IPS-NIHi11 (cell line): ENCODE measurements at regions not wholly inside any gene's neighbourhood (a gene's known extent, or its start where the extent isn't known, plus 50 kb on each side); places are given as distances from the start of the nearest gene placed in this dataset.

Experiments
- DNase-seq: peaks from one replicate; pipeline ENCODE4 v3.0.0; 2012; ENCODE audit warnings: mixed read lengths, low spot score

DNA sequence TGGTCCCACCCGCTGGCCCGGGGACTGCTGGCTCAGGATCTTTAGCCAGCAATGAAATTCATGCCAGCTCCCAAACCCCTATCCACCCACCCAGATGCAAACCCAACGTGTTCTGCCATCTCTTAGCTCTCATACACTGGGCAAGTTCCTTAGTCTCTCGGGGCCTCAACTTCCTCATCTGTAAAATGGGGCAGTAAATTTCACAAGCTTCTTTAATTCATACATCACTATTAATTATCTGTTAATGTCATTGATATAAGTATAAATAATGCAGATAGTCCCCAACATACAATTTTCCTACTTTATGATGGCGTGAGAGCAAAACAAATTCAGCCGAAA, 398.7 kb downstream of the SOX9 start:
- DNase-seq: no peak

GRCh38 chr17:72520665-72521303, 400.0 kb downstream of the SOX9 start:
- DNase-seq: no peak

- DNase-seq: no peak
These were observed 402.7 kb downstream of the SOX9 start for GRCh38 chr17:72523491-72523890.

GRCh38 chr17:72525225-72526015, 404.6 kb downstream of the SOX9 start:
- no peak for DNase-seq

- DNase-seq: no peak
These were observed 405.9 kb downstream of the SOX9 start for GRCh38 chr17:72526769-72527168.

DNA sequence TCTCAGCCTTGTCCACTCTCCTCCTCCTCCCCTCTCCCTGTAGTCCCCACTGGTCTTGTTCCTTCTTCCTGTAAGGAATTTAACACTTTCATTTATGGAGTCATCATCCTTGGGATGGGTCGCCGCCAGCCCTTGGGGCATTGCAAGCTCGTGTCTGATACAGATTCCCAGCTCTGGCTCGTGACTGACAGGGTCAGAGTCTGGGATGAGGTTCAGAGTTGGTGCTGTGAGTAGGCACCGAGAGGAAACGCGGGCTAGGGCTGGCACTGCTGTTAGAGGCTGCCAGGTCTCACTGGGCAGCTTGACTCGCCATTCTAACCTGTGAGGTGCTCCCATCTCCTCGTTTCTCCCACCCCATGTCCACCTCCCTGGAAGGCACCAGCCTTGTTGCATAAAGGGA, 407.0 kb downstream of the SOX9 start:
- DNase-seq: no peak

- no peak for DNase-seq
These were observed 407.9 kb downstream of the SOX9 start for GRCh38 chr17:72528683-72529082.

DNA sequence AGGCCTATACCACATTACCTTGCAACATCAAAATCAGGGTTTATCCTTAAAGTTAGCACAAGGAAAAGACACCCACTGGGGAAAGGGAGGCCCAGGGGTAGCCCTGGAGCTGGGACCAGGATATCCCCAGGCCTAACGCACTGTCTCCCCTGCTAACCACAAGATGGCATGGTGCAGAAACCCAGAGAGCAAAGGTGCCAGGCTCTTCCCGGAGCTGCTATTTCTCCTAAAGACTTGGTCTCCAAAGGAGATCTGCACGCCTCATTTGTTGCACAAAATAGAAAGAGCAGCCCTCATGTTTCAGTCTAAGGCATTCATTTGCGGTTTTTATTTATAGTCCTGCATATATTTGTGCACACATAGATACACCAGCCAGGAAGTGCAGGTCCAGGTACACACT, 408.6 kb downstream of the SOX9 start:
- DNase-seq: peak; percentile 33

DNA sequence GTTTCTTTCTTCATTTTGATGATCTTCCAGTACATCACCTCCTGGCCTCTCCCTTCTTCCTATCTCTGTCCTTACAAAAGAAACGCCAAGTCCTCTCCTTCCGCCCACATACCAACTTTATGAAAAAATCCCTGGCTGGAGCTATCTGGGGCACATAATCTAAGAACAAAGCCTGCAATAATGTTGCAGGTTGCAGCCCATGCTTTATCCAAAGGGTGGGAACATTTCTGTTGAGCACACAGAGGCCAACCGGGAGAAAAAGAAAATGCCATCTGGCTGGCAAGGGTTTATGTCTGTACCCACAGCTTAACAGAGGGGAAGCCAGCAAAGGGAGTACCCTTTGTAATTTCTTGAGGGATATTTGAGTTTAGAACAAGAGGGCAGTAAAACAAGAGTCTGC, 409.6 kb downstream of the SOX9 start:
- no peak for DNase-seq

DNA sequence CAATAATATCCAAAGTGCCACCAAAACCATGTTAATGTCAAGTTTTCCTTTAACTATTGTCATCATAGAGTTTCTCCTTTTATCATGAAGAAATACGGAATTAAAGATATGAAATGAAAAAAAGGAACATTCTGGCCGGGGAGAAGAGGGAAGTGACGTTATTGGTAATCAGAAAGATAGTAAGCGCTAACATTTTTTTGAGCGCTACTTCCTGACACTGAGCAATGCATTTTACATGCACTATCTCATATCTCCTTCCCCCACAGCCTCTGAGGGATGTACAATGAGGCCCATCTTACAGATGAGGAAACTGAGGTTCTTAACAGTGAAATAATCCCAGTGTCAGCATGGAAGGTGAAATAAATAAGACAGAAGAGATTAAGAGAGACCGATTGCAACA, 410.9 kb downstream of the SOX9 start:
- DNase-seq: no peak

GRCh38 chr17:72534265-72534664, 413.4 kb downstream of the SOX9 start:
- no peak for DNase-seq

GRCh38 chr17:72534776-72535175, 414.0 kb downstream of the SOX9 start:
- no peak for DNase-seq

DNA sequence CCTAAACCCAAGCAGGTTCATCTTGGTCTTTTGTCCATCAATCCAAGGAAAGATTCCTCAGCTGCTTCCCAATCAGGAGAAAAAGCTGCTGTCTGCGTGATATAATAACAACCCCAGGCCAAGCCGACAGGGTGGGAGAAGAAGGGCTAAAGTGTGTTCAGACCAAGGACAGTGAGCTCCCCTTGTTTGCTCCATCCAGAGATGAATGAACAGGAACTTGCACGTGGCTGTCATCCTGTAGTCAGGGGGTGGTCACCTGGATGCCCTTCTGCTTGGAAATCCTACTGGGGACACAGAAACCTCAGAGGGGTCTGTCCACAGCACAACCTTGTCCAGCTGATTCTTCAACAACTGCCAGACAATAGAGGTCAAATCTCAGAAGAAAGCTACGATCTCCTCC, 414.5 kb downstream of the SOX9 start:
- DNase-seq: no peak

DNA sequence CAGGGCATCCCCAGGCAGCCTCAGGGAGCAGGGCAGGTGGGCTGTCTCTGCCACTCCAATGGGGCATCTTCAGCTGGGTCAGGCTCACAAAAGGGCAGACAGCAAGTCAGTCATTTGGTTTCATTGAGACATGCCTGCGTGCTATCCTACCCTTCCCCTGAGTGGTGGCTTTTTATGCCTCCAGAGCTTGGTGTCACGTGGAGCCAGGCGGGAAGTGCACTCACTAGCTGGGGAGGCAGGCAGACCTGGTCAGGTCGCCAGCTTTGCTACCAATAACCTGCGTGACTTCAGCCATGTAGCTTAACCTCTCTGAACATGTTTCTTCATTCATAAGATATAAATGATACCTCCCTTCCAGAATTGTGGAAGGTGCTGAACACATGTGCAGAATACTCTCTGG, 415.0 kb downstream of the SOX9 start:
- no peak for DNase-seq

GRCh38 chr17:72536788-72537187, 416.0 kb downstream of the SOX9 start:
- DNase-seq: no peak

DNA sequence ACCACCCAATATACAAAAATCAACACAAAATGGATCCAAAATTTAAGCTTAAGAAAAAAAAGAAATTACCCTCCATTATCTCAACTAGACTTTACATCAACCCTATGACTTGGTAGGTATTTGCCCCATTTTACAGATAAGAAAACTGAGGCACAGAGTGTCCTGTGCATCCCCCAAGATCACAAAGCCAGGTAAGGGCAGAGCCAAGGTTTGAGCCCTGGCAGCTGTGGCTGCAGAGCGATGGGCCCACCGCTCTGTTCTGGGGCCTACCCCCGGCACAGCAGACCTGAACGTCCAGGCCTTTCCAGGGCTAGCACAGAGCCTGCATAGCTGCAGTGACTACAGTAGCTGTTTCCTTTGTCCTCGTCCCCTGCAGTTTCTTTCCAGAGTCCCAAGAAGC, 417.6 kb downstream of the SOX9 start:
- no peak for DNase-seq

- no peak for DNase-seq
These were observed 418.1 kb downstream of the SOX9 start for GRCh38 chr17:72538901-72539352.

DNA sequence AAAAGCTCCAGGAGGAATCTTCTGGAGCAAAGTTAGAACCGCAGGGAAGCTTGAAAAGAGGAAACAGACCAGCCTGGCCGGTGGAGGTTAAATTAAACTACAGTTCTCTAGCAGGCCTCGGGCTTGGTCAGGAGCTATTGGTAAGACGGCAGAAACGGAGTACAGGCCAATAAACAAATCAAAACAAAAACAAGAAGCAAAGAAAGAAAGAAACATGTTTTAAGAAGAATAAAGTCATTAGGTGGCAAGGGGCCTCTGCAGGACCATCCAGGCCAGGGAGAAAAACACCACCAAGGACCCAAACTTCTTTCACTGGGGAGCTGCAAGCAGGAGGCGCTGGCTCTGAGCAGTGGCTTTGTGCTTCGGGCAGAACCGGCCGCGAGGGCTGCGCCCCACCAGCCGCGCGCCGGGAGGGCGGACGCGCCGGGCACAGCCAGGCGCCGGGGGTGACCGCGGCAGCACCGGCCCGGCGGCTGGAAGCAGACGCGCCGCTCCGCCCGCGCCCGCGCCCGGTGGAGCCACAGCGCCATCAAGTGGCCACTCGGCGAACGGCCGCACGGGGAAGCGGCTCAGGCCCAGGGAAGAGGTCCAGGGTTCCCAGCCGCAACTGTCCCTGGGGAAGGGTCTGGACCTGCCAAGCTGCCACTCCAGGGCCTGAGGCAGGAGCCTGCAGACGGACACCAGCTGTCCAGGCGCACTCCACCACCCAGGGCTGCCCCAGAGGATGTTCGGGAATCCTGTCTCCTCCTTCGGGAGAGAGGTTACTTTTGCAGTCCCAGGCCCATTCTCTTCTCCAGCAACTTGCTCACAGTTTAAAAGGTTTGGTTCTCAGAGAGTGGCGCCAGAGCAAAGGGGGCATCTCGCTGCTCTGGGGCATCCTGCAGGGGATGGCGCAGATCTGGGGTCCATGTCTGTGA, 419.4 kb downstream of the SOX9 start:
- DNase-seq: peak; percentile 97

DNA sequence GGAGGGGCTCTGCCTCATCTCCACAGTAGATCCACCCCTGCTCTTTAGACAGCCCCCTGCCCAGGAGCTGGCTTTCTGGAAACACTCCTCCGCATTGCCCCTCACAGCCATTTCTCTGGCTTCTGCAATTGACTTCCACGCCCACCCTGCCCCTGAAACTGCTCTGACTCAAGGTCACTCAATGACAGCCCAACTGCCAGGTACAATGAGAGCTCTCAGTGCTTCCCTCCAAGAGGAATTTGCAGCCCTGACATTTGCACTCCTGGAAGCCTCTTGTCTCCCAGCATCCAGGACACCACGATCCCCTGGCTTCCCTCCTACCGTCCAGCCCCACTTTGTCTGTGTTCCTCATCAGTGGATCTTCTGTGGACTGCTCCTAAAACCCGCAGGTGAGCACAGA, 421.5 kb downstream of the SOX9 start:
- DNase-seq: no peak

DNA sequence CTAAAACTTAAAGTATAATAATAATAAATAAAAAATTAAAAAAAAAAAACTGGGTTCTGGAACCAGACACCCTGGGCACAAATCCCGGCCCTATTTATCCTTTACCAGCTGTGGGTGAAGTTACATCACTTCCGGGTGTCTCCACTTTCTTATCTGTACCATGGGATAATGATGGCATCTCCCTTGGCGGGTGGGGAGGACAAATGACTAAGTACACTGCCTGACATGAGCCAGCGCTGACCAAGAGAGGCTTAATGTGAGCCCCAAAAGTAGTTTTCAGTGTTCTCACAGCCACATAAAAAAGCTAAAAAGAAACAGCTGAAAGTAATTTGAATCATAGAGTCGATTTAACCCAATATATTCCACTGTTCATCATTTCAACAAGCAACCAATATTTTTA, 424.9 kb downstream of the SOX9 start:
- DNase-seq: no peak

DNA sequence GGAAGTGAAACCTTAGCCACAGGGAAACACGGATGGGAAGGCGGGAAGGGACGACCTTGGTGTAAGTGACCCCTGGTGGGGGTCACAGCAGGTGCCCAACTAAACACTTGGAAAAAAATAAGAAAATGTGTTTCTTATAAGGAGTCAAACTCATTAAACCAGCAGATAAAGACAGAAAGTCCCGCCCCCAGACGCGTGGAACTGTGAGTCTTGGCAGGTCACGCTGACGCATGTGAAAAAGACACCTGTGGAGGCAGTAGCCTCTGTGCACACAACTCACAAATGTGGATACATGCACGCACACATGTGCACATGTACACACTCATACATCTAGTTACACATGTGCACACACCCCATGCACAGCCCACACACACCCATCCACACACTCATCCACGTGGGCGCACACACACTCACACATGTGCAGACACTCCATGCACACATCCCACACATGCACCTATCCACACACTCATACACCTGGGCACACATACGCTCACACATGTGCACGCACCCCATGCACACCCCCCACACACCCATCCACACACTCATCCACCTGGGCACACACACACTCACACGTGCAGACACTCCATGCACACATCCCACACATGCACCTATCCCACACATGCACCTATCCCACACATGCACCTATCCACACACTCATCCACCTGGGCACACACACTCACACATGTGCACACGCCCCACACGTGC, 432.4 kb downstream of the SOX9 start:
- no peak for DNase-seq

- no peak for DNase-seq
These were observed 433.7 kb downstream of the SOX9 start for GRCh38 chr17:72554508-72554907.
